ENCODE measurements at regions not wholly inside any gene's neighbourhood (a gene's known extent, or its start where the extent isn't known, plus 50 kb on each side); places are given as distances from the start of the nearest gene placed in this dataset.
A peak's percentile ranks its signal among the peaks of the same experiment; 100 is the strongest.

DNA sequence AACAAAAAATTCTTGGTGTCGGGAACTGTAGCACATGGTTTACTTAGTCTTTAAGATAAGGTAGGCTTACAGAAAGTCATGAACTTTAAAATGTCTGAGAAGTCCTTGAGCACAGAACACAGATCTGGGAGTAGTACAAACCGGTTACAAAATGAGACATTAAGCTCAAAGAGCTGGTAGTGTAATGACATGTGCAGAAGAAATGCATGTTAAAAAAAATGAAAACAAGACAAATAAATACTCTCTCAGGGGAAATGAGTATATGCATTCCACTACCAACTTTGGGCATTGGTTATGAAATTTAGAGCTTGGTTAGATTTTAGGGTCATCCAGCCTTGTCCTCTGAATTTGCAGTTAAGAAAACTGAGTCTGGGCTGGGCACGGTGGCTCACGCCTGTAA, 91.5 kb upstream of the F3 start:
- H3K27me3 ChIP-seq (ENCODE audit: control insufficient read depth, insufficient read depth, low read length), result no peaks in the 10 kb centered on the region
- 50% methylated on average over 1 of the region's 4 CpGs; no CpG with 5 or more reads in 1 of the 2 experiments for WGBS, 2 experiments (ENCODE audit: extremely low coverage in 2 of 2, insufficient read length in 1 of 2)
- peak overlapping the region; percentile 48; the same call in 1 of the 2 replicates for H2AK5ac ChIP-seq (ENCODE audit: low read depth, low read length)
- peak overlapping the region; percentile 65 to 97 for H4K8ac ChIP-seq (ENCODE audit: low read depth in 2 of 2, low read length in 2 of 2)
- peak overlapping the region; percentile 96 for H3K18ac ChIP-seq (ENCODE audit: low read depth, low read length)
- ATAC-seq (ENCODE audit: low read depth) (peak; percentile 74), DNase-seq (peak; percentile 86)
- peaks cover 11% of the 10 kb centered on the region for H3K9me1 ChIP-seq (ENCODE audit: insufficient read depth, low read length)
- peak overlapping the region; percentile 99 for H2BK120ac ChIP-seq (ENCODE audit: low read depth, low read length)
- dilution Hi-C loops (cut with HindIII; ENCODE audit: low sequenced_read_pairs, unreplicated experiment) (no loop called here), intact Hi-C loops (cut with micrococcal nuclease) (loop anchor here (1.0 kb wide), 1 partner anchor 89 kb away; no protein-coding TSS in a partner anchor), in situ Hi-C loops (cut with MboI; ENCODE audit: low sequenced_read_pairs) (no loop called here)
- H3K9me3 ChIP-seq (ENCODE audit: control insufficient read depth, insufficient read depth, low read length), result no peaks in the 10 kb centered on the region
- H3K14ac ChIP-seq (replicated peaks; ENCODE audit: low read depth, low read length), result peak overlapping the region; percentile 96
- H4K20me1 ChIP-seq (ENCODE audit: insufficient read depth, low read length), result no peaks in the 10 kb centered on the region
- H3K4ac ChIP-seq (ENCODE audit: low read depth, low read length), result peak overlapping the region; percentile 97
- peaks cover 0 to 17% of the 10 kb centered on the region in 2 experiments; a peak in 2 of 4 replicates for H3K79me1 ChIP-seq (ENCODE audit: low read depth in 1 of 2, low read length in 2 of 2)
- peaks cover 13% of the 10 kb centered on the region for H3K4me1 ChIP-seq (ENCODE audit: control insufficient read depth, insufficient read depth, low read length)
- H2AK9ac ChIP-seq (replicated peaks; ENCODE audit: low read depth, low read length, poor library complexity), result no peak overlapping the region
- BruUV-seq (replicated peaks), result no TSS peak
- H2AFZ ChIP-seq (replicated peaks; ENCODE audit: low read length, poor library complexity), result no peak overlapping the region
- peak overlapping the region; percentile 96 for H4K91ac ChIP-seq (ENCODE audit: insufficient read depth, low read depth, low read length)
- peak overlapping the region; percentile 87 for H2BK15ac ChIP-seq (ENCODE audit: low read depth, low read length)
- peak overlapping the region; percentile 34; the same call in 1 of the 2 replicates for H3K9ac ChIP-seq (ENCODE audit: low read depth, low read length)
- TF ChIP-seq SMC3 (IDR thresholded peaks at IDR 0.05; ENCODE audit: low read depth, low read length) (no peak), RAD21 (IDR thresholded peaks at IDR 0.05; ENCODE audit: low read length) (0 out of 2 replicates have a peak, but pooled peaks have one; percentile 21), CEBPB (IDR thresholded peaks at IDR 0.05; ENCODE audit: low read depth, low read length) (peak; percentile 79), FOS (IDR thresholded peaks at IDR 0.05; ENCODE audit: low read depth, low read length) (peak; percentile 43; the same call in 1 of the 2 replicates)
- peak overlapping the region; percentile 99 for H2BK20ac ChIP-seq (ENCODE audit: low read depth, low read length)
- peak overlapping the region; percentile 98 for H4K5ac ChIP-seq (ENCODE audit: low read depth, low read length)
- H3K56ac ChIP-seq (ENCODE audit: extremely low read depth, insufficient read depth, low read length), result peak overlapping the region; percentile 98
- H3K36me3 ChIP-seq (ENCODE audit: control insufficient read depth, insufficient read depth, low read length), result no peaks in the 10 kb centered on the region
- H3K4me2 ChIP-seq (ENCODE audit: low read depth, low read length), result peak overlapping the region; percentile 34; the same call in 1 of the 2 replicates
- peak overlapping the region; percentile 98 for H3K23ac ChIP-seq (ENCODE audit: low read depth, low read length)
- CTCF ChIA-PET, result interaction anchor here (0.6 to 0.8 kb wide), 2 partner anchors 31 to 168 kb away, joined by 3 to 4 read pairs; no protein-coding TSS in a partner anchor
- peak overlapping the region; percentile 100 for H2BK5ac ChIP-seq (ENCODE audit: low read depth, low read length, poor library complexity, severe bottlenecking)
- peak overlapping the region; percentile 84 for H3K27ac ChIP-seq (ENCODE audit: insufficient read depth, low read length)
- no peak overlapping the region for H3K4me3 ChIP-seq (ENCODE audit: insufficient read depth, low read depth, low read length)
- POLR2A ChIA-PET (ENCODE audit: unreplicated experiment), result interaction anchor here (0.6 to 1.3 kb wide), 6 partner anchors 9 to 182 kb away, joined by 3 to 11 read pairs (median 5); partner anchors contain the start of gene F3
